IMR-90 (cell line): ENCODE measurements at regions not wholly inside any gene's neighbourhood (a gene's known extent, or its start where the extent isn't known, plus 50 kb on each side); places are given as distances from the start of the nearest gene placed in this dataset.

Experiments used
- ATAC-seq: fragments of 200-7000 bp; cut with Tn5 transposase; 2 replicates; pipeline ENCODE4 v1.9.1; 2020; ENCODE audit warnings: low read depth, mild to moderate bottlenecking, moderate library complexity
- BruUV-seq: library from RNA; stranded (reverse); fragments of 400-500 nt; replicated peaks from 2 replicates; lab custom pipeline; 2021; lab: Mats Ljungman, UMichigan
- CTCF ChIA-PET: fragments of 300-600 bp; formaldehyde crosslinking; extraction: SDS; loops from one replicate; lab custom pipeline; 2021; ENCODE audit warnings: antibody characterized with exemption; lab: Yijun Ruan, JAX
- POLR2A ChIA-PET: fragments of 300-600 bp; sonication (Branson Sonifier 250); formaldehyde crosslinking; loops from one replicate; lab custom pipeline; 2022; ENCODE audit warnings: antibody characterized with exemption; ENCODE audit not compliant: unreplicated experiment; lab: Charles Lee
- DNase-seq: peaks from one replicate; pipeline ENCODE4 v3.0.0; 2013
- H2AFZ ChIP-seq: replicated peaks from 2 replicates; pipeline ENCODE3; 2013; ENCODE audit warnings: low read length, mild to moderate bottlenecking; ENCODE audit not compliant: poor library complexity
- H2AK5ac ChIP-seq: 2 replicates; pipeline ENCODE4 v1.6.1; 2013; ENCODE audit warnings: low read depth, low read length, inconsistent platforms
- H2AK9ac ChIP-seq: replicated peaks from 2 replicates; pipeline ENCODE3; 2013; ENCODE audit warnings: mild to moderate bottlenecking, low read depth, low read length, moderate library complexity; ENCODE audit not compliant: poor library complexity
- H2BK120ac ChIP-seq: 2 replicates; pipeline ENCODE4 v1.6.1; 2013; ENCODE audit warnings: low read depth, low read length, inconsistent platforms
- H2BK15ac ChIP-seq: 3 replicates; pipeline ENCODE4 v1.6.1; 2013; ENCODE audit warnings: low read depth, low read length, inconsistent platforms
- H2BK20ac ChIP-seq: 2 replicates; pipeline ENCODE4 v1.6.1; 2013; ENCODE audit warnings: low read depth, mild to moderate bottlenecking, inconsistent platforms, low read length, moderate library complexity
- H2BK5ac ChIP-seq: 2 replicates; pipeline ENCODE4 v1.6.1; 2013; ENCODE audit warnings: mild to moderate bottlenecking, low read depth, low read length, inconsistent platforms; ENCODE audit not compliant: poor library complexity, severe bottlenecking
- H3K14ac ChIP-seq: replicated peaks from 2 replicates; pipeline ENCODE4 v1.6.1; 2013; ENCODE audit warnings: low read depth, low read length, inconsistent platforms
- H3K18ac ChIP-seq: 2 replicates; pipeline ENCODE4 v1.6.1; 2013; ENCODE audit warnings: low read depth, low read length, control low read depth
- H3K23ac ChIP-seq: 2 replicates; pipeline ENCODE4 v1.6.1; 2013; ENCODE audit warnings: low read depth, low read length, inconsistent platforms
- H3K27ac ChIP-seq: 2 replicates; pipeline ENCODE4 v1.5.1; 2013; ENCODE audit warnings: mild to moderate bottlenecking, control low read depth, low read length; ENCODE audit not compliant: insufficient read depth
- H3K27me3 ChIP-seq: 2 replicates; pipeline ENCODE4 v1.6.1; 2013; ENCODE audit warnings: low read length; ENCODE audit not compliant: control insufficient read depth, insufficient read depth
- H3K36me3 ChIP-seq: 2 replicates; pipeline ENCODE4 v1.6.1; 2013; ENCODE audit warnings: low read length, mixed read lengths; ENCODE audit not compliant: control insufficient read depth, insufficient read depth
- H3K4ac ChIP-seq: 2 replicates; pipeline ENCODE4 v1.6.1; 2013; ENCODE audit warnings: low read depth, low read length, inconsistent platforms
- H3K4me1 ChIP-seq: 2 replicates; pipeline ENCODE4 v1.6.1; 2013; ENCODE audit warnings: low read length, mixed read lengths; ENCODE audit not compliant: control insufficient read depth, insufficient read depth
- H3K4me2 ChIP-seq: 2 replicates; pipeline ENCODE4 v1.6.1; 2013; ENCODE audit warnings: low read depth, mild to moderate bottlenecking, control low read depth, low read length, moderate library complexity
- H3K4me3 ChIP-seq: 2 replicates; pipeline ENCODE4 v1.5.1; 2013; ENCODE audit warnings: low read depth, mild to moderate bottlenecking, control low read depth, low read length, moderate library complexity; ENCODE audit not compliant: insufficient read depth
- H3K56ac ChIP-seq: 2 replicates; pipeline ENCODE4 v1.6.1; 2013; ENCODE audit warnings: low read length, inconsistent platforms; ENCODE audit not compliant: insufficient read depth; ENCODE audit errors: extremely low read depth
- H3K79me1 ChIP-seq, 2 experiments: 2 replicates each; pipeline ENCODE4 v1.6.1; 2013; ENCODE audit warnings: low read length in 2 of 2, inconsistent platforms in 1 of 2, low read depth in 1 of 2
- H3K9ac ChIP-seq: 2 replicates; pipeline ENCODE4 v1.6.1; 2013; ENCODE audit warnings: low read depth, low read length, control low read depth
- H3K9me1 ChIP-seq: 2 replicates; pipeline ENCODE4 v1.6.1; 2013; ENCODE audit warnings: low read length, inconsistent platforms; ENCODE audit not compliant: insufficient read depth
- H3K9me3 ChIP-seq: 2 replicates; pipeline ENCODE4 v1.6.1; 2013; ENCODE audit warnings: low read length; ENCODE audit not compliant: control insufficient read depth, insufficient read depth
- H4K20me1 ChIP-seq: 2 replicates; pipeline ENCODE4 v1.6.1; 2013; ENCODE audit warnings: low read length, inconsistent platforms; ENCODE audit not compliant: insufficient read depth
- H4K5ac ChIP-seq: 2 replicates; pipeline ENCODE4 v1.6.1; 2013; ENCODE audit warnings: mild to moderate bottlenecking, low read depth, low read length, control low read depth
- H4K8ac ChIP-seq, 2 experiments: 2 replicates each; pipeline ENCODE4 v1.6.1; 2013; ENCODE audit warnings: low read depth in 2 of 2, low read length in 2 of 2, control low read depth in 1 of 2, inconsistent platforms in 1 of 2
- H4K91ac ChIP-seq: 2 replicates; pipeline ENCODE4 v1.6.1; 2013; ENCODE audit warnings: low read depth, low read length, inconsistent platforms; ENCODE audit not compliant: insufficient read depth
- CHD1 ChIP-seq: IDR thresholded peaks from 2 replicates; pipeline ENCODE4 v1.6.1; 2012; ENCODE audit warnings: low read depth, low read length, improper control_type of control experiment
- MAZ ChIP-seq: IDR thresholded peaks from 2 replicates; pipeline ENCODE4 v1.6.1; 2012; ENCODE audit warnings: low read depth, mild to moderate bottlenecking, low read length, improper control_type of control experiment, moderate library complexity, borderline replicate concordance
- MXI1 ChIP-seq: IDR thresholded peaks from 2 replicates; pipeline ENCODE4 v1.6.1; 2012; ENCODE audit warnings: low read depth, mild to moderate bottlenecking, low read length, moderate library complexity, borderline replicate concordance
- POLR2A ChIP-seq: IDR thresholded peaks from 2 replicates; pipeline ENCODE4 v1.6.1; 2012; ENCODE audit warnings: mild to moderate bottlenecking, low read depth, low read length
- RAD21 ChIP-seq: IDR thresholded peaks from 2 replicates; pipeline ENCODE4 v1.6.1; 2012; ENCODE audit warnings: low read length, improper control_type of control experiment
- RCOR1 ChIP-seq: IDR thresholded peaks from 2 replicates; pipeline ENCODE4 v1.6.1; 2012; ENCODE audit warnings: mild to moderate bottlenecking, low read length, improper control_type of control experiment; ENCODE audit not compliant: insufficient replicate concordance
- WGBS, 2 experiments: methylation state at CpG; one replicate each; pipeline versions ENCODE4 v1.1.5 to v1.1.7; 2013; ENCODE audit warnings: missing lambda C conversion rate in 2 of 2; ENCODE audit not compliant: insufficient read length in 1 of 2; ENCODE audit errors: extremely low coverage in 2 of 2; 5-methylcytosine and 5-hydroxymethylcytosine counted together
- dilution Hi-C: fragments of 300-500 bp; cut with HindIII; formaldehyde crosslinking; loops from one replicate; pipeline ENCODE4 v1.14.3; 2018; ENCODE audit warnings: low sequenced_read_pairs; ENCODE audit not compliant: unreplicated experiment
- in situ Hi-C: fragments of 300-500 bp; cut with MboI; formaldehyde crosslinking; loops from 3 replicates; pipeline ENCODE4 v1.14.3; 2019; ENCODE audit warnings: low sequenced_read_pairs, inconsistent platforms, mixed read lengths
- intact Hi-C: fragments of 100-400 bp; cut with micrococcal nuclease; formaldehyde crosslinking; loops from 2 replicates; pipeline ENCODE4 v1.10.0; 2022
- TF ChIP-seq, protein P1 (sequence below): fragments of 150-350 bp; IDR thresholded peaks from 2 replicates; pipeline ENCODE4 v1.6.1; 2017; ENCODE audit warnings: mild to moderate bottlenecking, antibody characterized with exemption, low read length, low read depth
- TF ChIP-seq, protein P2 (sequence below): fragments of 150-350 bp; IDR thresholded peaks from 2 replicates; pipeline ENCODE4 v1.6.1; 2016; ENCODE audit warnings: low read depth, mild to moderate bottlenecking, low read length, moderate library complexity, borderline replicate concordance
- TF ChIP-seq, protein P3 (sequence below): conservative IDR thresholded peaks from 2 replicates; pipeline ENCODE4 v1.5.1; 2012; ENCODE audit warnings: mild to moderate bottlenecking, low read depth, low read length, improper control_type of control experiment

DNA sequence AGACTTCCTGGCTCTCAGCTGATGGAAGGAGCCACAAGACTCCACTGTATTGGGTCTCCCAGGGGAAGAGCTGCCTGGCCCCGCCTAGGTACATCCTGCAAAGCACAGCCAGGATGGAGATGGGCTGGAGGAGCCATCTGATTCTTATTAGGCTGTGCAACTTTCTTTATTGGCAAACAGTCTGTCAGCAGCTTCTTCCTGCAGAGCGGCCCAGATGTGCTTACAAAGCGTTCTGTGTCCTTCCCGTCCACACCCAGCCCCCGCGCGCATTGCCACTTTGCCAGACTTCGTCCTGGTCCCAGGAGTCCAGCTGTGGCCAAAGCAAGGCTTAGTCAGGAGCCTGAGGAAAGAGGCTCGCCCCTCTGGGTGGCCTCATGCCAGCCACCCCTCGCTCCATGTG lies 409.3 kb downstream of the ZNF536 start:
- Histone ChIP-seq H3K4me1 (no peaks in the 10 kb centered on the region), H3K36me3 (no peaks in the 10 kb centered on the region), H3K14ac (no peak overlapping the region), H3K56ac (no peak overlapping the region), H4K20me1 (no peaks in the 10 kb centered on the region), H3K4me2 (no peak overlapping the region), H2BK20ac (no peak overlapping the region), H4K8ac (no peak overlapping the region), H2AFZ (no peak overlapping the region), H2AK5ac (no peak overlapping the region), H3K9me3 (no peaks in the 10 kb centered on the region), H3K4me3 (no peak overlapping the region), H3K27ac (no peak overlapping the region), H2BK5ac (no peak overlapping the region), H3K79me1 (no peaks in the 10 kb centered on the region), H2BK15ac (no peak overlapping the region), H3K27me3 (no peaks in the 10 kb centered on the region), H2AK9ac (no peak overlapping the region), H3K18ac (no peak overlapping the region), H3K4ac (no peak overlapping the region), H3K23ac (no peak overlapping the region), H3K9me1 (no peaks in the 10 kb centered on the region), H4K91ac (no peak overlapping the region), H4K5ac (no peak overlapping the region), H2BK120ac (no peak overlapping the region), H3K9ac (no peak overlapping the region)
- BruUV-seq, result no TSS peak
- TF ChIP-seq RCOR1 (no peak), MAZ (no peak), MXI1 (no peak), POLR2A (no peak), RAD21 (no peak), CHD1 (no peak)
- TF ChIP-seq, protein P1, sequence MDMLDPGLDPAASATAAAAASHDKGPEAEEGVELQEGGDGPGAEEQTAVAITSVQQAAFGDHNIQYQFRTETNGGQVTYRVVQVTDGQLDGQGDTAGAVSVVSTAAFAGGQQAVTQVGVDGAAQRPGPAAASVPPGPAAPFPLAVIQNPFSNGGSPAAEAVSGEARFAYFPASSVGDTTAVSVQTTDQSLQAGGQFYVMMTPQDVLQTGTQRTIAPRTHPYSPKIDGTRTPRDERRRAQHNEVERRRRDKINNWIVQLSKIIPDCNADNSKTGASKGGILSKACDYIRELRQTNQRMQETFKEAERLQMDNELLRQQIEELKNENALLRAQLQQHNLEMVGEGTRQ, result no peak
- TF ChIP-seq, protein P2, sequence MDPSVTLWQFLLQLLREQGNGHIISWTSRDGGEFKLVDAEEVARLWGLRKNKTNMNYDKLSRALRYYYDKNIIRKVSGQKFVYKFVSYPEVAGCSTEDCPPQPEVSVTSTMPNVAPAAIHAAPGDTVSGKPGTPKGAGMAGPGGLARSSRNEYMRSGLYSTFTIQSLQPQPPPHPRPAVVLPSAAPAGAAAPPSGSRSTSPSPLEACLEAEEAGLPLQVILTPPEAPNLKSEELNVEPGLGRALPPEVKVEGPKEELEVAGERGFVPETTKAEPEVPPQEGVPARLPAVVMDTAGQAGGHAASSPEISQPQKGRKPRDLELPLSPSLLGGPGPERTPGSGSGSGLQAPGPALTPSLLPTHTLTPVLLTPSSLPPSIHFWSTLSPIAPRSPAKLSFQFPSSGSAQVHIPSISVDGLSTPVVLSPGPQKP, result no peak
- TF ChIP-seq, protein P3, sequence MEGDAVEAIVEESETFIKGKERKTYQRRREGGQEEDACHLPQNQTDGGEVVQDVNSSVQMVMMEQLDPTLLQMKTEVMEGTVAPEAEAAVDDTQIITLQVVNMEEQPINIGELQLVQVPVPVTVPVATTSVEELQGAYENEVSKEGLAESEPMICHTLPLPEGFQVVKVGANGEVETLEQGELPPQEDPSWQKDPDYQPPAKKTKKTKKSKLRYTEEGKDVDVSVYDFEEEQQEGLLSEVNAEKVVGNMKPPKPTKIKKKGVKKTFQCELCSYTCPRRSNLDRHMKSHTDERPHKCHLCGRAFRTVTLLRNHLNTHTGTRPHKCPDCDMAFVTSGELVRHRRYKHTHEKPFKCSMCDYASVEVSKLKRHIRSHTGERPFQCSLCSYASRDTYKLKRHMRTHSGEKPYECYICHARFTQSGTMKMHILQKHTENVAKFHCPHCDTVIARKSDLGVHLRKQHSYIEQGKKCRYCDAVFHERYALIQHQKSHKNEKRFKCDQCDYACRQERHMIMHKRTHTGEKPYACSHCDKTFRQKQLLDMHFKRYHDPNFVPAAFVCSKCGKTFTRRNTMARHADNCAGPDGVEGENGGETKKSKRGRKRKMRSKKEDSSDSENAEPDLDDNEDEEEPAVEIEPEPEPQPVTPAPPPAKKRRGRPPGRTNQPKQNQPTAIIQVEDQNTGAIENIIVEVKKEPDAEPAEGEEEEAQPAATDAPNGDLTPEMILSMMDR, result no peak
- dilution Hi-C loops, result no loop called here
- ChIA-PET POLR2A (no interaction called here), CTCF (no interaction called here)
- DNase-seq (no peak), ATAC-seq (no peak)
- in situ Hi-C loops, result no loop called here
- no CpG with 5 or more reads among the region's 10 CpGs for WGBS, 2 experiments
- intact Hi-C loops, result no loop called here
